ENCODE measurements at regions not wholly inside any gene's neighbourhood (a gene's known extent, or its start where the extent isn't known, plus 50 kb on each side); places are given as distances from the start of the nearest gene placed in this dataset.

GRCh38 chr4:37073226-37073840 is 171.2 kb upstream of the NWD2 start:
- TF ChIP-seq CTCF (IDR thresholded peaks at IDR 0.05), result no peak
- intact Hi-C loops (cut with micrococcal nuclease), result no loop called here
- no peaks in the 10 kb centered on the region for H3K4me1 Mint-ChIP-seq
- no peaks in the 10 kb centered on the region for H3K36me3 Mint-ChIP-seq (ENCODE audit: low read depth)
- DNase-seq (no peak), ATAC-seq (ENCODE audit: low read depth) (no peak)
- no peak overlapping the region for H3K4me3 Mint-ChIP-seq
- POLR2A ChIA-PET, result no interaction called here
- H3K27ac Mint-ChIP-seq, result no peak overlapping the region
- CTCF ChIA-PET, result no interaction called here
- H3K27me3 Mint-ChIP-seq, result no peaks in the 10 kb centered on the region
- no peaks in the 10 kb centered on the region for H3K9me3 Mint-ChIP-seq

GRCh38 chr4:37082912-37083311 is 161.6 kb upstream of the NWD2 start:
- peaks cover 23% of the 10 kb centered on the region for H3K9me3 Mint-ChIP-seq
- H3K27me3 Mint-ChIP-seq, result no peaks in the 10 kb centered on the region
- no peaks in the 10 kb centered on the region for H3K4me1 Mint-ChIP-seq
- H3K36me3 Mint-ChIP-seq (ENCODE audit: low read depth), result no peaks in the 10 kb centered on the region
- ChIA-PET CTCF (no interaction called here), POLR2A (no interaction called here)
- intact Hi-C loops (cut with micrococcal nuclease), result no loop called here
- no peak overlapping the region for H3K27ac Mint-ChIP-seq
- DNase-seq (no peak), ATAC-seq (ENCODE audit: low read depth) (no peak)
- no peak for TF ChIP-seq CTCF (IDR thresholded peaks at IDR 0.05)
- no peak overlapping the region for H3K4me3 Mint-ChIP-seq

- no peak for TF ChIP-seq CTCF (IDR thresholded peaks at IDR 0.05)
- no peak for DNase-seq
- Mint-ChIP-seq H3K4me1 (no peaks in the 10 kb centered on the region), H3K27me3 (no peaks in the 10 kb centered on the region), H3K4me3 (no peak overlapping the region), H3K27ac (no peak overlapping the region), H3K9me3 (no peaks in the 10 kb centered on the region), H3K36me3 (ENCODE audit: low read depth) (no peaks in the 10 kb centered on the region)
- ChIA-PET POLR2A (no interaction called here), CTCF (no interaction called here)
- ATAC-seq (ENCODE audit: low read depth), result no peak
- intact Hi-C loops (cut with micrococcal nuclease), result no loop called here
These were observed 148.6 kb upstream of the NWD2 start for GRCh38 chr4:37095925-37096324.

- ATAC-seq (ENCODE audit: low read depth), result no peak
- POLR2A ChIA-PET, result no interaction called here
- H3K36me3 Mint-ChIP-seq (ENCODE audit: low read depth), result no peaks in the 10 kb centered on the region
- no peaks in the 10 kb centered on the region for H3K4me1 Mint-ChIP-seq
- H3K27ac Mint-ChIP-seq, result no peak overlapping the region
- H3K9me3 Mint-ChIP-seq, result no peaks in the 10 kb centered on the region
- no peak for DNase-seq
- no peak overlapping the region for H3K4me3 Mint-ChIP-seq
- intact Hi-C loops (cut with micrococcal nuclease), result no loop called here
- CTCF ChIA-PET, result no interaction called here
- no peak for TF ChIP-seq CTCF (IDR thresholded peaks at IDR 0.05)
- H3K27me3 Mint-ChIP-seq, result no peaks in the 10 kb centered on the region
These were observed 143.4 kb upstream of the NWD2 start for GRCh38 chr4:37101182-37101581.

- Mint-ChIP-seq H3K4me1 (no peaks in the 10 kb centered on the region), H3K9me3 (no peaks in the 10 kb centered on the region), H3K36me3 (ENCODE audit: low read depth) (no peaks in the 10 kb centered on the region), H3K27ac (no peak overlapping the region), H3K4me3 (no peak overlapping the region), H3K27me3 (no peaks in the 10 kb centered on the region)
- no peak for ATAC-seq (ENCODE audit: low read depth)
- ChIA-PET POLR2A (no interaction called here), CTCF (no interaction called here)
- intact Hi-C loops (cut with micrococcal nuclease), result no loop called here
- no peak for TF ChIP-seq CTCF (IDR thresholded peaks at IDR 0.05)
- no peak for DNase-seq
These were observed 142.9 kb upstream of the NWD2 start for GRCh38 chr4:37101686-37102085.

Measured in activated B cell treated with CpG ODN at 0.5 μM for 24 hours (primary cell).